ENCODE measurements at regions not wholly inside any gene's neighbourhood (a gene's known extent, or its start where the extent isn't known, plus 50 kb on each side); places are given as distances from the start of the nearest gene placed in this dataset.
"Not testable (repeated sequence)": the region's sequence is repeated elsewhere in the genome, so short reads cannot be mapped to it uniquely, and the experiment has no call there.

- no peak for DNase-seq
Observed at GRCh38 chrX:6990552-6991193, 156.8 kb upstream of the STS start.

- no peak for DNase-seq
Observed at GRCh38 chrX:6989858-6990257, 157.7 kb upstream of the STS start.

- not testable (repeated sequence) for DNase-seq
Observed at GRCh38 chrX:6988694-6989093, 158.8 kb upstream of the STS start.

- no peak for DNase-seq
Observed at GRCh38 chrX:6986915-6987314, 160.6 kb upstream of the STS start.

GRCh38 chrX:6985537-6985936 lies 162.0 kb upstream of the STS start:
- DNase-seq: no peak

- no peak for DNase-seq
Observed at GRCh38 chrX:6983207-6983955, 164.1 kb upstream of the STS start.

- DNase-seq: no peak
Observed at GRCh38 chrX:6981718-6982406, 165.7 kb upstream of the STS start.

- no peak for DNase-seq
Observed at GRCh38 chrX:6980981-6981380, 166.5 kb upstream of the STS start.

- DNase-seq: no peak
Observed at GRCh38 chrX:6968231-6968630, 179.3 kb upstream of the STS start.

- no peak for DNase-seq
Observed at GRCh38 chrX:6965729-6966128, 181.8 kb upstream of the STS start.

- DNase-seq: no peak
Observed at GRCh38 chrX:6962006-6962355, 185.5 kb upstream of the STS start.

- DNase-seq: no peak
Observed at GRCh38 chrX:6961286-6962005, 186.1 kb upstream of the STS start.

GRCh38 chrX:6959006-6959405 lies 188.5 kb upstream of the STS start:
- DNase-seq: no peak

GRCh38 chrX:6954836-6955235 lies 192.7 kb upstream of the STS start:
- DNase-seq: no peak

GRCh38 chrX:6946168-6946567 lies 201.3 kb upstream of the STS start:
- no peak for DNase-seq

GRCh38 chrX:6941041-6941440 lies 206.5 kb upstream of the STS start:
- no peak for DNase-seq

- not testable (repeated sequence) for DNase-seq
Observed at GRCh38 chrX:6932942-6933341, 214.6 kb upstream of the STS start.

- DNase-seq: no peak
Observed at GRCh38 chrX:6930307-6930849, 217.1 kb upstream of the STS start.

GRCh38 chrX:6924443-6925077 lies 223.0 kb upstream of the STS start:
- no peak for DNase-seq

- DNase-seq: no peak
Observed at GRCh38 chrX:6917666-6918065, 229.8 kb upstream of the STS start.

GRCh38 chrX:6910218-6910617 lies 237.3 kb upstream of the STS start:
- DNase-seq: no peak

- no peak for DNase-seq
Observed at GRCh38 chrX:6909396-6909795, 238.1 kb upstream of the STS start.

- DNase-seq: no peak
Observed at GRCh38 chrX:6906608-6907007, 240.9 kb upstream of the STS start.

Data from activated CD4-positive, alpha-beta T cell treated with anti-CD3 and anti-CD28 coated beads, Interleukin-2, Interleukin-6, amounts not matched to agents 100 ng/mL and 50 ng/mL, durations not matched to agents 16 hours and 8 hours (primary cell).